Kidney (tissue), 13 donors: ENCODE measurements at regions not wholly inside any gene's neighbourhood (a gene's known extent, or its start where the extent isn't known, plus 50 kb on each side); places are given as distances from the start of the nearest gene placed in this dataset.

Source experiments
- DNase-seq, 5 donors: peaks; one replicate each; pipeline ENCODE4 v3.0.0-alpha.2; 2013 to 2020
- FAIRE-seq: peaks from 2 replicates; lab custom pipeline; 2012; peaks lifted over from hg19 to GRCh38; lab: Jason Lieb, UNC
- H3K27ac ChIP-seq, 2 donors: one replicate each; pipeline ENCODE4 v1.7.0; 2013; ENCODE audit warnings: low read depth in 2 of 2, low read length in 2 of 2, inconsistent platforms in 1 of 2
- H3K27me3 ChIP-seq: one replicate; pipeline ENCODE4 v1.7.1; 2013; ENCODE audit warnings: low read length, inconsistent platforms; ENCODE audit not compliant: control insufficient read depth, insufficient read depth
- H3K36me3 ChIP-seq, 3 donors: one replicate each; pipeline versions ENCODE4 v1.7.0 to v1.7.1; 2013; ENCODE audit warnings: low read length in 3 of 3, control low read depth in 1 of 3, inconsistent platforms in 1 of 3; ENCODE audit not compliant: insufficient read depth in 3 of 3, control insufficient read depth in 2 of 3
- H3K4me1 ChIP-seq, 3 donors: one replicate each; pipeline versions ENCODE4 v1.7.0 to v1.7.1; 2013; ENCODE audit warnings: low read length in 3 of 3, inconsistent platforms in 1 of 3, low read depth in 1 of 3; ENCODE audit not compliant: control insufficient read depth in 2 of 3, insufficient read depth in 2 of 3
- H3K4me3 ChIP-seq, 3 donors: one replicate each; pipeline versions ENCODE4 v1.7.0 to v1.8.1; 2013; ENCODE audit warnings: low read length in 3 of 3, control low read depth in 1 of 3, inconsistent platforms in 1 of 3
- H3K9ac ChIP-seq, 3 donors: one replicate each; pipeline versions ENCODE4 v1.7.0 to v1.7.1; 2013; ENCODE audit warnings: low read length in 3 of 3, control low read depth in 1 of 3, inconsistent platforms in 1 of 3
- H3K9me3 ChIP-seq, 3 donors: one replicate each; pipeline versions ENCODE4 v1.7.0 to v1.7.1; 2013; ENCODE audit warnings: low read length in 3 of 3, control low read depth in 1 of 3, inconsistent platforms in 1 of 3; ENCODE audit not compliant: control insufficient read depth in 2 of 3, insufficient read depth in 1 of 3
- CTCF ChIP-seq: IDR thresholded peaks from 3 replicates; pipeline ENCODE4 v1.5.1; 2012; ENCODE audit warnings: mild to moderate bottlenecking, moderate library complexity, borderline replicate concordance; ENCODE audit not compliant: insufficient read depth; ENCODE audit errors: extremely low read depth
- intact Hi-C: fragments of 100-400 bp; cut with DNase I; formaldehyde crosslinking; loops from one replicate; pipeline ENCODE4 v1.11.1; 2022
- donor health status: control.
- donor health status: control.
- donor health status: control.
- donor health status: control.
- donor health status: control.
- donor health status: DM: yes; HTN: yes; CAD: no.
- donor health status: Normal renal cell carcinoma (clear cell type).

GRCh38 chr20:37630993-37631392, 62.8 kb upstream of the CTNNBL1 start:
- no peaks in the 10 kb centered on the region for H3K4me1 ChIP-seq
- H3K27me3 ChIP-seq, result no peaks in the 10 kb centered on the region
- intact Hi-C loops, result no loop called here
- H3K4me3 ChIP-seq, result no peak overlapping the region
- no peak overlapping the region for H3K9ac ChIP-seq
- H3K9me3 ChIP-seq, result peaks cover 0 to 12% (median 0%) of the 10 kb centered on the region in 3 donors
- no peak for FAIRE-seq
- H3K36me3 ChIP-seq, result no peaks in the 10 kb centered on the region
- no peak for TF ChIP-seq CTCF
- no peak overlapping the region for H3K27ac ChIP-seq
- no peak for DNase-seq

- no peaks in the 10 kb centered on the region for H3K36me3 ChIP-seq
- peaks cover 0 to 6% (median 0%) of the 10 kb centered on the region in 3 donors for H3K9me3 ChIP-seq
- intact Hi-C loops, result no loop called here
- H3K9ac ChIP-seq, result no peak overlapping the region
- H3K4me3 ChIP-seq, result no peak overlapping the region
- no peak for TF ChIP-seq CTCF
- FAIRE-seq (no peak), DNase-seq (no peak)
- no peaks in the 10 kb centered on the region for H3K4me1 ChIP-seq
- H3K27ac ChIP-seq, result no peak overlapping the region
- no peaks in the 10 kb centered on the region for H3K27me3 ChIP-seq
Measured at GRCh38 chr20:37630166-37630565, 63.7 kb upstream of the CTNNBL1 start.

- Histone ChIP-seq H3K9me3 (no peaks in the 10 kb centered on the region), H3K9ac (no peak overlapping the region), H3K4me3 (no peak overlapping the region), H3K27me3 (no peaks in the 10 kb centered on the region), H3K4me1 (no peaks in the 10 kb centered on the region), H3K36me3 (no peaks in the 10 kb centered on the region), H3K27ac (no peak overlapping the region)
- DNase-seq (no peak), FAIRE-seq (no peak)
- intact Hi-C loops, result no loop called here
- no peak for TF ChIP-seq CTCF
Measured at GRCh38 chr20:37627767-37628130, 66.1 kb upstream of the CTNNBL1 start.

GRCh38 chr20:37627060-37627766, 66.6 kb upstream of the CTNNBL1 start:
- H3K4me1 ChIP-seq, result no peaks in the 10 kb centered on the region
- H3K4me3 ChIP-seq, result no peak overlapping the region
- H3K27me3 ChIP-seq, result no peaks in the 10 kb centered on the region
- no peaks in the 10 kb centered on the region for H3K9me3 ChIP-seq
- FAIRE-seq (no peak), DNase-seq (peak in 4 of 5 donors; percentile 73 to 90 (median 84))
- H3K36me3 ChIP-seq, result no peaks in the 10 kb centered on the region
- intact Hi-C loops, result no loop called here
- no peak for TF ChIP-seq CTCF
- no peak overlapping the region for H3K9ac ChIP-seq
- no peak overlapping the region for H3K27ac ChIP-seq
